Omental fat pad (tissue), 3 donors: ENCODE measurements at regions not wholly inside any gene's neighbourhood (a gene's known extent, or its start where the extent isn't known, plus 50 kb on each side); places are given as distances from the start of the nearest gene placed in this dataset.
"Not testable (repeated sequence)": the region's sequence is repeated elsewhere in the genome, so short reads cannot be mapped to it uniquely, and the experiment has no call there.

Source experiments
- ATAC-seq: fragments of 150-250 bp; one replicate; pipeline ENCODE4 v1.9.1; 2016; ENCODE audit warnings: mild to moderate bottlenecking, moderate library complexity; ENCODE audit not compliant: low FRiP score
- DNase-seq: peaks from one replicate; pipeline ENCODE4 v3.0.0-alpha.2; 2019; ENCODE audit warnings: low spot score
- TF ChIP-seq, protein P1 (sequence below), 3 donors: fragments of 450-650 bp; IDR thresholded peaks; one replicate each; pipeline ENCODE4 v1.5.1; 2016 to 2017; ENCODE audit warnings: antibody characterized with exemption in 3 of 3, mild to moderate bottlenecking in 3 of 3, moderate library complexity in 2 of 3

- TF ChIP-seq, protein P1, sequence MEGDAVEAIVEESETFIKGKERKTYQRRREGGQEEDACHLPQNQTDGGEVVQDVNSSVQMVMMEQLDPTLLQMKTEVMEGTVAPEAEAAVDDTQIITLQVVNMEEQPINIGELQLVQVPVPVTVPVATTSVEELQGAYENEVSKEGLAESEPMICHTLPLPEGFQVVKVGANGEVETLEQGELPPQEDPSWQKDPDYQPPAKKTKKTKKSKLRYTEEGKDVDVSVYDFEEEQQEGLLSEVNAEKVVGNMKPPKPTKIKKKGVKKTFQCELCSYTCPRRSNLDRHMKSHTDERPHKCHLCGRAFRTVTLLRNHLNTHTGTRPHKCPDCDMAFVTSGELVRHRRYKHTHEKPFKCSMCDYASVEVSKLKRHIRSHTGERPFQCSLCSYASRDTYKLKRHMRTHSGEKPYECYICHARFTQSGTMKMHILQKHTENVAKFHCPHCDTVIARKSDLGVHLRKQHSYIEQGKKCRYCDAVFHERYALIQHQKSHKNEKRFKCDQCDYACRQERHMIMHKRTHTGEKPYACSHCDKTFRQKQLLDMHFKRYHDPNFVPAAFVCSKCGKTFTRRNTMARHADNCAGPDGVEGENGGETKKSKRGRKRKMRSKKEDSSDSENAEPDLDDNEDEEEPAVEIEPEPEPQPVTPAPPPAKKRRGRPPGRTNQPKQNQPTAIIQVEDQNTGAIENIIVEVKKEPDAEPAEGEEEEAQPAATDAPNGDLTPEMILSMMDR (IDR thresholded peaks at IDR 0.05): no peak
- ATAC-seq: no peak
- DNase-seq: no peak
These were observed 289.6 kb upstream of the PROX1 start for GRCh38 chr1:213698092-213698702.

DNA sequence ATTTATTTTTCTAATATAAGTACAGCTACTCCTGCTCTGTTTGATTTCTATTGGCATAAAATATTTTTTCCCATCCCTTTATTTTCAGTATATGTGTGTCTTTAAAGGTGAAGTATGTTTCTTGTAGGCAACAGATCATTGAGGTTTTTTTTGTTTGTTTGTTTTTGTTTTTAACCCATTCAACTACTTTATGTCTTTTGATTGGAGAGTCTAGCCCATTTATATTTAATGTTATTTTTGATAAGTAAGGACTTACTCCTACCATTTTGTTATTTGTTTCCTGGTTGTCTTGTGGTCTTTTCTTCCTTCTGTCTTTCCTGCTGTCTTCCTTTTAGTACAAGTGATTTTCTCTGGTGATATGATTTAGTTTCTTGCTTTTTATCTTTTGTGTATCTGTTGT, 285.1 kb upstream of the PROX1 start:
- TF ChIP-seq, protein P1 (IDR thresholded peaks at IDR 0.05): no peak
- no peak for ATAC-seq
- DNase-seq: no peak

DNA sequence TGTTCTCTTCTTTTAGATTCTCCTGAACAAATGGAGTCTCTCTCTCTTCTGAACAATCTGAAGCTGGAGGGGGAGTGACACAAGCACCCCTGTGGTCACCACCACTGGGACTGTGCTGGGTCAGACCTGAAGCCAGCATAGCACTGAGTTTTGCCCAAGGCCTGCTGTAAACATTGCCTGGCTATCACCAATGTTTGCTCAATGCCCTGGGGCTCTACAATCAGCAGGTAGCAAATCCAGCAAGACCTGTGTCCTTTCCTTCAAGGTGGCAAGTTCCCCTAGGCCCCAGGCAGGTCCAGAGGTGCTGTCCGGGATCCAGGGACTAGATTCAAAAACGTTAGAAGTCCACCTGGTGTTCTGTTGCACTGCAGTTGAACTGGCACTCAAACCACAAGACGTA, 282.8 kb upstream of the PROX1 start:
- no peak for ATAC-seq
- no peak for DNase-seq
- TF ChIP-seq, protein P1 (IDR thresholded peaks at IDR 0.05): no peak

DNA sequence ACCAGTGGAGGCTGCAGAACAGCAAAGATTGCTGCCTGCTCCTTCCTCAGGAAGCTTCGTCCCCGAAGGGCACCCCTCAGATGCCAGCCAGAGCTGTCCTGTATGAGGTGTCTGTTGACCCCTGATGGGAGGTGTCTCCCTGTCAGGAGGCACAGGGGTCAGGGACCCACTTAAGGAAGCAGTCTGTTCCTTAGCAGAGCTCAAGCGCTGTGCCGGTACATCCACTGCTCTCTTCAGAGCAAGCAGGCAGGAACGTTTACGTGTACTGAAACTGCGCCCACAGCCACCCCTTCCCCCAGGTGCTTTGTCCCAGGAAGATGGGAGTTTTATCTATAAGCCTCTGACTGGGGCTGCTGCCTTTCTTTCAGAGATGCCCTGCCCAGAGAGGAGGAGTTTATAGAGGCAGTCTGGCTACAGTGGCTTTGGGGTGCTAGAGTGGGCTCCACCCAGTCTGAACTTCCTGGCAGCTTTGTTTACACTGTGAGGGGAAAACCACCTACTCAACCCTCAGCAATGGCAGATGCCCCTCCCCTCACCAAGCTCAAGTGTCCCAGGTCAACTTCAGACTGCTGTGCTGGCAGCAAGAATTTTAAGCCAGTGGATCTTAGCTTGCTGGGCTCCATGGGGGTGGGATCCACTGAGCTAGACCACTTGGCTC, 275.8 kb upstream of the PROX1 start:
- DNase-seq, ATAC-seq: not testable (repeated sequence)

DNA sequence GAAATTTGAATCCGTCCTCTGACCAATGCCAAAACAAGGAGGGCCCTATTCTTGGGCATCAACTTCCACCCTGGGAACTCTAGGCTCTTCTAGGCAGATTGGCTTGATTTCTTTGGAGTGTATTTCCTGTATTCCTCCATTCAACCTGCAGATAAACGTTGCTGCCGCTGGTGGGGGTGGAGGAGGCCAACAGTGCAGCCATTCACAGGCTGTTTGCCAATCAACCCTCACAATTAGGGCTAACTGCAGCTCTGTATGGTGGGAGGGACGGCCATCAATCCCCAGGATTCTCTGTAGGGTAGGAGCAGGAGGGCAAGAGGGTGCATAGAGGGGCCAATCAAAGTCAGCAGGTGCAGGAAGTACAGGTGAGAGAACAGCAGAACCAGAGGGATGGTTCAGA, 273.1 kb upstream of the PROX1 start:
- TF ChIP-seq, protein P1 (IDR thresholded peaks at IDR 0.05): no peak
- ATAC-seq (no peak), DNase-seq (no peak)

DNA sequence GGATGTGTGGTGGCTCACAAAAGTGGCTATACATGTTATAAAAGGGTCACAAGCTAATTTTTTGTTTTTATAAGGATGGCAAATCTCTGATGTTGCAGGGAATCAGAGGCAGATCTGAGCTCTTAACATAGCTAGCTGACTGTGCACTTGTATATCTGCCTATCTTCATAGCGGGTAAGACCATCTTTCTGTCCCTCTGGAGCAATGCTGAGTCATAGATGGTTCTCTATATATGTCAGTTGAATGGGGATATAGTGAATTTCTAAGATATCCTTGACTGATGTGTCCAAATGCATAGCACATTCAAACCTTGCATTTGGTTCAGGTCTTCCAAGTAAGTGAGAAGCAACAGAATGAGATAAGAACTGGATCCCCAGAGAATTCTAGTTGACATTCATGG, 272.6 kb upstream of the PROX1 start:
- TF ChIP-seq, protein P1 (IDR thresholded peaks at IDR 0.05): no peak

GRCh38 chr1:213719462-213719861, 268.3 kb upstream of the PROX1 start:
- no peak for ATAC-seq
- DNase-seq: no peak
- TF ChIP-seq, protein P1 (IDR thresholded peaks at IDR 0.05): no peak

More for the DNA sequence above, 272.6 kb upstream of the PROX1 start:
- DNase-seq: no peak
- ATAC-seq: no peak
